HEK293 (cell line): ENCODE measurements at regions not wholly inside any gene's neighbourhood (a gene's known extent, or its start where the extent isn't known, plus 50 kb on each side); places are given as distances from the start of the nearest gene placed in this dataset.

Experiments used
- CTCF ChIA-PET: fragments of 350-600 bp; formaldehyde crosslinking; extraction: SDS; loops from one replicate; lab custom pipeline; 2021; ENCODE audit warnings: antibody characterized with exemption; lab: Yijun Ruan, JAX
- POLR2A ChIA-PET: fragments of 300-600 bp; formaldehyde crosslinking; extraction: SDS; loops from one replicate; lab custom pipeline; 2020; ENCODE audit warnings: antibody characterized with exemption, inconsistent platforms; lab: Yijun Ruan, JAX
- H3K27ac ChIP-seq: fragments of 200-500 bp; sonication (Bioruptor generic); 2 replicates; pipeline ENCODE4 v1.5.1; 2014; ENCODE audit warnings: low read depth, low read length, control low read depth, inconsistent platforms; ENCODE audit errors: extremely low read depth
- H3K36me3 ChIP-seq, 2 experiments: fragments of 200-500 bp in 1 of 2; sonication (Bioruptor generic) in 1 of 2; 1 replicate in 1 of 2; 2 replicates in 1 of 2; pipeline ENCODE4 v1.5.1; 2014 to 2017; ENCODE audit warnings: inconsistent platforms in 2 of 2, low read length in 2 of 2; ENCODE audit not compliant: control insufficient read depth in 2 of 2, insufficient read depth in 1 of 2
- H3K4me1 ChIP-seq: fragments of 200-500 bp; sonication (Bioruptor generic); 2 replicates; pipeline ENCODE4 v1.5.1; 2014; ENCODE audit warnings: mild to moderate bottlenecking, low read length, inconsistent platforms; ENCODE audit not compliant: control insufficient read depth, insufficient read depth
- H3K4me3 ChIP-seq: 2 replicates; pipeline ENCODE4 v1.5.1; 2011; ENCODE audit warnings: low read depth, mild to moderate bottlenecking, control low read depth, low read length, moderate library complexity
- H3K9me3 ChIP-seq: fragments of 200-500 bp; sonication (Bioruptor generic); 2 replicates; pipeline ENCODE4 v1.5.1; 2014; ENCODE audit warnings: low read depth, low read length, inconsistent platforms; ENCODE audit not compliant: control insufficient read depth, insufficient read depth
- EGR2 ChIP-seq: fragments of 450-650 bp; formaldehyde crosslinking; IDR thresholded peaks from 2 replicates; pipeline ENCODE4 v1.5.1; 2016; ENCODE audit warnings: low read depth, missing biosample characterization, missing genetic modification characterization
- HOXA7 ChIP-seq: sonication (generic); formaldehyde crosslinking; IDR thresholded peaks from 2 replicates; pipeline ENCODE4 v1.8.1; 2022; ENCODE audit warnings: missing genetic modification reagents, borderline replicate concordance
- KLF7 ChIP-seq: fragments of 450-650 bp; formaldehyde crosslinking; IDR thresholded peaks from 2 replicates; pipeline ENCODE4 v1.5.1; 2016; ENCODE audit warnings: missing biosample characterization, missing genetic modification characterization, borderline replicate concordance
- PRDM4 ChIP-seq: fragments of 450-650 bp; formaldehyde crosslinking; IDR thresholded peaks from 2 replicates; pipeline ENCODE4 v1.5.1; 2017; ENCODE audit warnings: missing biosample characterization, missing genetic modification characterization
- SETDB1 ChIP-seq: IDR thresholded peaks from one replicate; pipeline ENCODE4 v1.6.1; 2017; ENCODE audit warnings: mild to moderate bottlenecking, low read length, moderate library complexity, mixed read lengths; ENCODE audit not compliant: insufficient read length
- TCF7L2 ChIP-seq: IDR thresholded peaks from 2 replicates; pipeline ENCODE4 v1.6.1; 2011; ENCODE audit warnings: low read depth, mild to moderate bottlenecking, inconsistent platforms, low read length, moderate library complexity, borderline replicate concordance
- TSHZ1 ChIP-seq: fragments of 450-650 bp; formaldehyde crosslinking; IDR thresholded peaks from 2 replicates; pipeline ENCODE4 v1.5.1; 2016; ENCODE audit warnings: missing biosample characterization, missing genetic modification characterization, borderline replicate concordance
- ZBTB49 ChIP-seq: fragments of 450-650 bp; formaldehyde crosslinking; IDR thresholded peaks from 2 replicates; pipeline ENCODE4 v1.5.1; 2016; ENCODE audit warnings: missing biosample characterization, missing genetic modification characterization, low read depth
- ZNF146 ChIP-seq: fragments of 450-650 bp; formaldehyde crosslinking; IDR thresholded peaks from 2 replicates; pipeline ENCODE4 v1.5.1; 2016; ENCODE audit warnings: missing biosample characterization, missing genetic modification characterization
- ZNF174 ChIP-seq: fragments of 450-650 bp; formaldehyde crosslinking; IDR thresholded peaks from 2 replicates; pipeline ENCODE4 v1.5.0; 2017; ENCODE audit warnings: missing biosample characterization, mild to moderate bottlenecking, missing genetic modification characterization
- ZNF184 ChIP-seq: fragments of 450-650 bp; IDR thresholded peaks from 2 replicates; pipeline ENCODE4 v1.5.1; 2018; ENCODE audit warnings: missing biosample characterization, mild to moderate bottlenecking, missing genetic modification characterization
- ZNF211 ChIP-seq: fragments of 450-650 bp; formaldehyde crosslinking; IDR thresholded peaks from 2 replicates; pipeline ENCODE4 v1.5.1; 2016; ENCODE audit warnings: low read depth, missing biosample characterization, missing genetic modification characterization
- ZNF248 ChIP-seq: fragments of 450-650 bp; formaldehyde crosslinking; IDR thresholded peaks from 2 replicates; pipeline ENCODE4 v1.5.1; 2017; ENCODE audit warnings: missing biosample characterization, missing genetic modification characterization
- ZNF335 ChIP-seq: fragments of 450-650 bp; formaldehyde crosslinking; conservative IDR thresholded peaks from 2 replicates; pipeline ENCODE4 v1.5.1; 2016; ENCODE audit warnings: missing biosample characterization, missing genetic modification characterization
- ZNF354C ChIP-seq: fragments of 450-650 bp; formaldehyde crosslinking; IDR thresholded peaks from 2 replicates; pipeline ENCODE4 v1.5.1; 2016; ENCODE audit warnings: missing biosample characterization, missing genetic modification characterization, low read depth, borderline replicate concordance
- ZNF558 ChIP-seq: fragments of 450-650 bp; formaldehyde crosslinking; IDR thresholded peaks from 2 replicates; pipeline ENCODE4 v1.5.1; 2016; ENCODE audit warnings: missing biosample characterization, missing genetic modification characterization
- ZNF623 ChIP-seq: fragments of 450-650 bp; formaldehyde crosslinking; IDR thresholded peaks from 2 replicates; pipeline ENCODE4 v1.5.1; 2016; ENCODE audit warnings: missing biosample characterization, missing genetic modification characterization
- ZNF664 ChIP-seq: fragments of 450-650 bp; formaldehyde crosslinking; IDR thresholded peaks from 2 replicates; pipeline ENCODE4 v1.5.1; 2016; ENCODE audit warnings: missing biosample characterization, missing genetic modification characterization
- ZNF768 ChIP-seq: fragments of 450-650 bp; formaldehyde crosslinking; IDR thresholded peaks from 2 replicates; pipeline ENCODE4 v1.5.1; 2018; ENCODE audit warnings: missing biosample characterization, mild to moderate bottlenecking, missing genetic modification characterization
- ZSCAN16 ChIP-seq: fragments of 450-650 bp; formaldehyde crosslinking; IDR thresholded peaks from 2 replicates; pipeline ENCODE4 v1.5.1; 2016; ENCODE audit warnings: missing biosample characterization, missing genetic modification characterization
- ZXDB ChIP-seq: fragments of 450-650 bp; formaldehyde crosslinking; IDR thresholded peaks from 2 replicates; pipeline ENCODE4 v1.5.1; 2016; ENCODE audit warnings: missing biosample characterization, missing genetic modification characterization

- TF ChIP-seq ZBTB49 (tag by site-specific recombination) (no peak), KLF7 (tag by site-specific recombination) (no peak), PRDM4 (tag by site-specific recombination) (no peak), ZNF211 (tag by site-specific recombination) (no peak), ZNF174 (tag by site-specific recombination) (no peak), ZNF146 (tag by site-specific recombination) (no peak), ZSCAN16 (tag by site-specific recombination) (no peak), HOXA7 (CRISPR knock-in tag) (no peak), ZNF664 (tag by site-specific recombination) (no peak), ZNF768 (tag by site-specific recombination) (no peak)
These were observed 133.6 kb upstream of the MC4R start (continued) for GRCh38 chr18:60506190-60506589.

DNA sequence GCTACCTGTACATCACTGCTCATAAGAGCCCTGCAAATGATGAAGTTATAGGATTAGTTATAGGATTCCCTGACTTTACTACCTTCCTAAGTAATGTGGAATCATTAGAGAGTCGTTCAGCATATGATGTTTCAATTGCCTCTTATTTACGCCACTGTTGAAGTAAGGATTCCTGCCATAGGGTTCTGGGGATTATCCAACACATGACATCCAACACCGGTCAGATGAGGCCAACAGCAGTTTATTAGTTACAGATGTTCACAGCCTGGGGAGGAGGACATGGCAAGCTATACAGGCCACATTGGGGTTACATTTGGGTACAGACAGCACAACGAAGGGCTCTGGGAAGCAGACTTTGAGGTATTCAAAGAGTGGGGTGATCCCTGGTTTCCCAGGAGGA, 134.1 kb upstream of the MC4R start:
- TF ChIP-seq ZXDB (tag by site-specific recombination): no peak
- TF ChIP-seq ZNF248 (tag by site-specific recombination): no peak
- no peak for TF ChIP-seq SETDB1
- no peak for TF ChIP-seq ZNF184
- TF ChIP-seq ZNF335 (tag by site-specific recombination): no peak
- TF ChIP-seq PRDM4 (tag by site-specific recombination): no peak
- TF ChIP-seq TSHZ1 (tag by site-specific recombination): no peak
- no peak for TF ChIP-seq ZNF354C (tag by site-specific recombination)
- no peak for TF ChIP-seq TCF7L2
- no peak for TF ChIP-seq ZNF623 (tag by site-specific recombination)
- TF ChIP-seq EGR2 (tag by site-specific recombination): no peak
- TF ChIP-seq ZNF558 (tag by site-specific recombination): no peak
- Histone ChIP-seq H3K4me3 (no peak overlapping the region), H3K36me3 (no peaks in the 10 kb centered on the region), H3K27ac (no peak overlapping the region), H3K4me1 (0 out of 2 replicates have a peak, but pooled peaks cover 2% of the 10 kb centered on the region), H3K9me3 (no peaks in the 10 kb centered on the region)
- ChIA-PET CTCF (no interaction called here), POLR2A (no interaction called here)
